ENCODE measurements at regions not wholly inside any gene's neighbourhood (a gene's known extent, or its start where the extent isn't known, plus 50 kb on each side); places are given as distances from the start of the nearest gene placed in this dataset.

GRCh38 chr2:146890491-146890890 lies 954.3 kb upstream of the ACVR2A start:
- DNase-seq (ENCODE audit: low spot score) = no peak
- TF ChIP-seq CTCF (IDR thresholded peaks at IDR 0.05; ENCODE audit: extremely low read depth, insufficient read depth, missing control alignments) = no peak

GRCh38 chr2:146879882-146880281 lies 964.9 kb upstream of the ACVR2A start:
- no peak for TF ChIP-seq CTCF (IDR thresholded peaks at IDR 0.05; ENCODE audit: extremely low read depth, insufficient read depth, missing control alignments)
- in situ Hi-C loops (cut with MboI; ENCODE audit: low pct_unique_long_range_greater_than_20kb, low sequenced_read_pairs, unreplicated experiment) = no loop called here
- DNase-seq (ENCODE audit: low spot score) = no peak

More at GRCh38 chr2:146890491-146890890, 954.3 kb upstream of the ACVR2A start:
- in situ Hi-C loops (cut with MboI; ENCODE audit: low pct_unique_long_range_greater_than_20kb, low sequenced_read_pairs, unreplicated experiment) = no loop called here

GRCh38 chr2:146874260-146874658 lies 970.6 kb upstream of the ACVR2A start:
- in situ Hi-C loops (cut with MboI; ENCODE audit: low pct_unique_long_range_greater_than_20kb, low sequenced_read_pairs, unreplicated experiment) = no loop called here
- no peak for TF ChIP-seq CTCF (IDR thresholded peaks at IDR 0.05; ENCODE audit: extremely low read depth, insufficient read depth, missing control alignments)
- DNase-seq (ENCODE audit: low spot score) = no peak

GRCh38 chr2:146873646-146874259 lies 971.1 kb upstream of the ACVR2A start:
- in situ Hi-C loops (cut with MboI; ENCODE audit: low pct_unique_long_range_greater_than_20kb, low sequenced_read_pairs, unreplicated experiment) = no loop called here
- DNase-seq (ENCODE audit: low spot score) = no peak
- no peak for TF ChIP-seq CTCF (IDR thresholded peaks at IDR 0.05; ENCODE audit: extremely low read depth, insufficient read depth, missing control alignments)

GRCh38 chr2:146873056-146873455 lies 971.8 kb upstream of the ACVR2A start:
- TF ChIP-seq CTCF (IDR thresholded peaks at IDR 0.05; ENCODE audit: extremely low read depth, insufficient read depth, missing control alignments) = no peak
- no peak for DNase-seq (ENCODE audit: low spot score)
- in situ Hi-C loops (cut with MboI; ENCODE audit: low pct_unique_long_range_greater_than_20kb, low sequenced_read_pairs, unreplicated experiment) = no loop called here

- no peak for TF ChIP-seq CTCF (IDR thresholded peaks at IDR 0.05; ENCODE audit: extremely low read depth, insufficient read depth, missing control alignments)
- no peak for DNase-seq (ENCODE audit: low spot score)
- in situ Hi-C loops (cut with MboI; ENCODE audit: low pct_unique_long_range_greater_than_20kb, low sequenced_read_pairs, unreplicated experiment) = no loop called here
These were observed 974.1 kb upstream of the ACVR2A start for GRCh38 chr2:146870691-146871090.

All from GM13977 (cell line).